ENCODE measurements at regions not wholly inside any gene's neighbourhood (a gene's known extent, or its start where the extent isn't known, plus 50 kb on each side); places are given as distances from the start of the nearest gene placed in this dataset.

DNA sequence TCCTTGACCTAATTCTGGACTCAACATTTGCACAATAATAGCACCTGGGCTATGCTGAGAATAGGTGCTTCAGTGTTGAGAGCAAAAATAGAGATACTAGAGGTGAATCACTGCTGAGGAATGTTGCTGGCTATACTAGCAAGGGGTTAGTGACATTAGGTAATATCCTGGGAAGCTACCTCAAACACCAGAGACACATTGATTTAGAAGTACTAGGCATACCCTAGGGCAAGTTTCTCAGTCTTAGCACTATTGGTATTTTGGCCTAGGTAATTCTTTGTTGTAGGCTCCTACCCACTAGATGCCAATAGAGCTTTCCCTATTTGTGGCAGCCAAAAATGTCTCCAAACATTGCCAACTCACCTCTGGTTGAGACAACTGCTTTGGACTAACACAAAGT, 484.0 kb upstream of the MBL2 start:
- H4K20me1 ChIP-seq (ENCODE audit: insufficient read depth, low read length), result no peaks in the 10 kb centered on the region

DNA sequence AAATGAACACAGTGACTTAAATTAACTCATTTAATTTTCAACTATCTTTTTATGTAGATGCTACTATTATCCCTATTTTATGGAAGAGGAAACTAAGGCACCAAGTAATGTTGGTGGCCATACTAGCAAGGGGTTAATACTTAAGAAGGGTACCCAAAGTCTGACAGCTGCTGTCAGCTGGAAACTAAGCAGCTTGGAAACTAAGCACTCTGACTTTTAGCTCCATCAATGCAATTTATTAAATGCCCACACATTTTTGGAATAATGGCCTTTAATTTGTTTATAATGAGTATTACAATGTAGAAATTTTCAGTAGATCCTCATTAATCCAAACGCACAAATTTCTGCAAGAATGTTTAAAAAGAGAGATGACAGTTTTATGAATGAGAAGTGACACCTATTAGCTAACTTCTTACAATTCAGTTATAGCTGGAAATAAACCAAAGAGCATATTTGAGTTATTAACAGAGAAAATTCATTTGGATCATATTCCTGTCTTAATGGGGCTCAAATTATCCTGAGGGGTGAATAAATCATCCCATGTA, 483.1 kb upstream of the MBL2 start:
- no peak overlapping the region for H3K4me2 ChIP-seq (ENCODE audit: insufficient read depth, low read length)
- TF ChIP-seq, protein P1, sequence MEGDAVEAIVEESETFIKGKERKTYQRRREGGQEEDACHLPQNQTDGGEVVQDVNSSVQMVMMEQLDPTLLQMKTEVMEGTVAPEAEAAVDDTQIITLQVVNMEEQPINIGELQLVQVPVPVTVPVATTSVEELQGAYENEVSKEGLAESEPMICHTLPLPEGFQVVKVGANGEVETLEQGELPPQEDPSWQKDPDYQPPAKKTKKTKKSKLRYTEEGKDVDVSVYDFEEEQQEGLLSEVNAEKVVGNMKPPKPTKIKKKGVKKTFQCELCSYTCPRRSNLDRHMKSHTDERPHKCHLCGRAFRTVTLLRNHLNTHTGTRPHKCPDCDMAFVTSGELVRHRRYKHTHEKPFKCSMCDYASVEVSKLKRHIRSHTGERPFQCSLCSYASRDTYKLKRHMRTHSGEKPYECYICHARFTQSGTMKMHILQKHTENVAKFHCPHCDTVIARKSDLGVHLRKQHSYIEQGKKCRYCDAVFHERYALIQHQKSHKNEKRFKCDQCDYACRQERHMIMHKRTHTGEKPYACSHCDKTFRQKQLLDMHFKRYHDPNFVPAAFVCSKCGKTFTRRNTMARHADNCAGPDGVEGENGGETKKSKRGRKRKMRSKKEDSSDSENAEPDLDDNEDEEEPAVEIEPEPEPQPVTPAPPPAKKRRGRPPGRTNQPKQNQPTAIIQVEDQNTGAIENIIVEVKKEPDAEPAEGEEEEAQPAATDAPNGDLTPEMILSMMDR (IDR thresholded peaks at IDR 0.05; ENCODE audit: extremely low read depth, low read depth, low read length), result no peak
- no peaks in the 10 kb centered on the region for H3K36me3 ChIP-seq (ENCODE audit: insufficient read depth, low read length)
- H3K27me3 ChIP-seq (ENCODE audit: insufficient read depth, low read length), result no peaks in the 10 kb centered on the region
- no peaks in the 10 kb centered on the region for H3K4me1 ChIP-seq (ENCODE audit: insufficient read depth, low read length)
- no peak overlapping the region for H3K4me3 ChIP-seq (ENCODE audit: insufficient read depth, low read length)
- H3K27ac ChIP-seq (ENCODE audit: low read depth, low read length), result no peak overlapping the region
- H3K9me3 ChIP-seq (ENCODE audit: low read depth, low read length), result peaks cover 3% of the 10 kb centered on the region
- H3K79me2 ChIP-seq (ENCODE audit: insufficient read depth, low read length), result no peaks in the 10 kb centered on the region
- no peak overlapping the region for H2AFZ ChIP-seq (ENCODE audit: low read length)
- no peaks in the 10 kb centered on the region for H4K20me1 ChIP-seq (ENCODE audit: insufficient read depth, low read length)
- no peak for DNase-seq (ENCODE audit: insufficient read length, low spot score, missing footprints)

More for the DNA sequence above, 484.0 kb upstream of the MBL2 start:
- H3K4me2 ChIP-seq (ENCODE audit: insufficient read depth, low read length), result no peak overlapping the region
- no peaks in the 10 kb centered on the region for H3K4me1 ChIP-seq (ENCODE audit: insufficient read depth, low read length)
- H3K27me3 ChIP-seq (ENCODE audit: insufficient read depth, low read length), result no peaks in the 10 kb centered on the region
- peaks cover 3% of the 10 kb centered on the region for H3K9me3 ChIP-seq (ENCODE audit: low read depth, low read length)
- DNase-seq (ENCODE audit: insufficient read length, low spot score, missing footprints), result no peak
- H3K27ac ChIP-seq (ENCODE audit: low read depth, low read length), result no peak overlapping the region
- H3K36me3 ChIP-seq (ENCODE audit: insufficient read depth, low read length), result no peaks in the 10 kb centered on the region
- no peak overlapping the region for H2AFZ ChIP-seq (ENCODE audit: low read length)
- no peak overlapping the region for H3K4me3 ChIP-seq (ENCODE audit: insufficient read depth, low read length)
- no peaks in the 10 kb centered on the region for H3K79me2 ChIP-seq (ENCODE audit: insufficient read depth, low read length)
- TF ChIP-seq, protein P1 (IDR thresholded peaks at IDR 0.05; ENCODE audit: extremely low read depth, low read depth, low read length), result no peak

DNA sequence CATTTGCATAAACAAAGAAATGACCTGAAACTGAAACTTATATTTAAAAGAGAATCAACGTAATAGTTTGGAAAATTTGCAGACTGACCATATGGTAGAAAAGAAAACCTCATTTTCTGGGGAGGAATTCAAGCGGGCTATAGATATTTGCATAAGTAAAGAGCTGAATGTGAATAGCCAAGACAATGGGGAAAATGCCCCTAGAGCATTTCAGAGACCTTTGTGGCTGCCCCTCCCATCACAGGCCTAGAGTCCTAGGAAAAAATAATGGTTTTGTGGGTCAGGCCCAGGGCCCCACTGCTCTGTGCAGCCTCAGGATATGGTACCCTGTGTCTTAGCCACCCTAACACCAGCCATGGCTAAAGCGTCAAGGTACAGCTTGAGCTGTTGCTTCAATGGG, 480.6 kb upstream of the MBL2 start:
- Histone ChIP-seq H3K4me3 (ENCODE audit: insufficient read depth, low read length) (no peak overlapping the region), H3K4me2 (ENCODE audit: insufficient read depth, low read length) (no peak overlapping the region), H3K27ac (ENCODE audit: low read depth, low read length) (no peak overlapping the region), H3K27me3 (ENCODE audit: insufficient read depth, low read length) (no peaks in the 10 kb centered on the region), H3K79me2 (ENCODE audit: insufficient read depth, low read length) (no peaks in the 10 kb centered on the region), H3K36me3 (ENCODE audit: insufficient read depth, low read length) (no peaks in the 10 kb centered on the region), H3K4me1 (ENCODE audit: insufficient read depth, low read length) (no peaks in the 10 kb centered on the region), H3K9me3 (ENCODE audit: low read depth, low read length) (peaks cover 3% of the 10 kb centered on the region), H2AFZ (ENCODE audit: low read length) (no peak overlapping the region), H4K20me1 (ENCODE audit: insufficient read depth, low read length) (no peaks in the 10 kb centered on the region)
- DNase-seq (ENCODE audit: insufficient read length, low spot score, missing footprints), result no peak
- TF ChIP-seq, protein P1 (IDR thresholded peaks at IDR 0.05; ENCODE audit: extremely low read depth, low read depth, low read length), result no peak

DNA sequence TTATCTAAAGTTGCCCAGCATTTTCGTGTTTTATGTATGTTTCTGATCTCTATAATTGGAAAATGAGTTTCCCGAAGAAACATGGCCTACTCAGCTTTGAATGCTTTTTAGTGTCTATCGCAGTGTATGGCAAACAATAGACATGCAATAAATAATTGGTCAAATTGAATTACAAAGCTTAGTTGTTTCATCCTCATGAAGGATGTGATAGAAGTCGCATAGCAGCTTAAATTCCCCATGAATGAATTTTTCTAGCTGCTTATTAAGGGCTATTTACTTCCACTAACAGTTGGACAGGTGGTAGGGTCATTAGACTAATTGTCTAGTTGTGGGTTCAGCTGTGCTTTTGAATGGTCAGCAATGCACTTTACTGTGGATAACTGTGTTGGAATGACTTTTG, 467.3 kb upstream of the MBL2 start:
- TF ChIP-seq, protein P1 (IDR thresholded peaks at IDR 0.05; ENCODE audit: extremely low read depth, low read depth, low read length), result no peak
- H3K9me3 ChIP-seq (ENCODE audit: low read depth, low read length), result no peaks in the 10 kb centered on the region

More for the DNA sequence above, 467.3 kb upstream of the MBL2 start:
- Histone ChIP-seq H3K4me3 (ENCODE audit: insufficient read depth, low read length) (no peak overlapping the region), H3K79me2 (ENCODE audit: insufficient read depth, low read length) (no peaks in the 10 kb centered on the region), H3K27ac (ENCODE audit: low read depth, low read length) (no peak overlapping the region), H3K4me2 (ENCODE audit: insufficient read depth, low read length) (no peak overlapping the region), H3K4me1 (ENCODE audit: insufficient read depth, low read length) (no peaks in the 10 kb centered on the region), H4K20me1 (ENCODE audit: insufficient read depth, low read length) (no peaks in the 10 kb centered on the region), H2AFZ (ENCODE audit: low read length) (no peak overlapping the region), H3K27me3 (ENCODE audit: insufficient read depth, low read length) (no peaks in the 10 kb centered on the region), H3K36me3 (ENCODE audit: insufficient read depth, low read length) (no peaks in the 10 kb centered on the region)
- DNase-seq (ENCODE audit: insufficient read length, low spot score, missing footprints), result no peak

Data from osteoblast (primary cell).